ENCODE measurements at regions not wholly inside any gene's neighbourhood (a gene's known extent, or its start where the extent isn't known, plus 50 kb on each side); places are given as distances from the start of the nearest gene placed in this dataset.

DNA sequence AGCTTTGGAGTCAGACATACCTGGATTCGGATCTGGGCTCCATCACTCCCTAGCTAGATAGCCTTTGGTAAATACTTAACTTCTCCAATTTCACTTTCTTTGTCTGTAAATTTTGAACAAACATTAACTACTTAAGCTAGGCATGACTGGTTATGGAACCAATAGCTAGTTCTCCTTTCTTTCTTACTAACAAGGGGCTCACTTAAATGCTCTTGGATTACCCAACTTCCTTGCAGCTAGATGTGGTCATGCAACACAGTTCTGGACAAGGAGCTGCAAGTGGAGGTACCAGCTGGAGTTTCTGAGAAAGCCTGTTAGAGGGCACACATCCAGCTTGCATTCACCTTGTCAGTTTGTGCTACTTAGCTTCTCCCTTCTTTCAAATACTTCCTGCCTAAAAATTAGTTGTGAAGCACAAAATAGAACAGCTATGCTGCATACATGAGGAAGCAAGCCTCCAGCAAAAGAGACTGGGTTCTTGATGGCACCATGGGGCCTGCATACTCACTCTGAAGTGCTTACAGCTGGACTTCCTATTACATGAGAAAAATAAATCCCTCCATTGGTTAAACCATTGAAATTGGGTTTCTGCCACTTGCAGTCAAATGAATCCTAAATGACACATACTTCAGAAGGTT, 210.1 kb upstream of the EEA1 start:
- Mint-ChIP-seq H3K4me1 (peaks cover 7% of the 10 kb centered on the region), H3K27me3 (peaks cover 16% of the 10 kb centered on the region), H3K4me3 (no peak overlapping the region), H3K27ac (ENCODE audit: low read depth) (no peak overlapping the region), H3K36me3 (ENCODE audit: insufficient read depth) (no peaks in the 10 kb centered on the region), H3K9me3 (no peaks in the 10 kb centered on the region)
- ATAC-seq (replicated peaks; ENCODE audit: extremely low read depth, poor library complexity, severe bottlenecking) (no peak), DNase-seq (ENCODE audit: low spot score in 2 of 2) (no peak)

DNA sequence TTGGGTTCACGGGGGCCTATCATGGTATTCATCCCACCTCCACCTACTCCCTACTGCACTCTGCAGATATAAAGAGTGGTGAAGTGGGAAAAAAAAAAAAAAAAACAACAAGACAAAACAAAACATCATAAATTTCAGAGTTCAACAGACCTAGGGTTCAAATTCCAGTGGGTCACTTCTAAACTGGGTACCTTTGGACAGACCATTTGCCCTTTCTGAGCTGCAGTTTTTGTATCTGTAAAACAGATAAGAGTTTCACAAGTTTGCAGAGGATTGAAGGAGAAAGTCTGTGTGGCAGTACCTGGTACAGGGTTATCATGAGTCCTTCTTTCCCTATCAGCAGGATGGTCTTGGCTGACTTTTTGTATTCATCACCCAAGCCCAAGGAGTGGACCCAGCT, 211.2 kb upstream of the EEA1 start:
- H3K27ac Mint-ChIP-seq (ENCODE audit: low read depth), result no peak overlapping the region
- no peak for DNase-seq (ENCODE audit: low spot score in 2 of 2)
- no peaks in the 10 kb centered on the region for H3K36me3 Mint-ChIP-seq (ENCODE audit: insufficient read depth)
- no peak for ATAC-seq (replicated peaks; ENCODE audit: extremely low read depth, poor library complexity, severe bottlenecking)
- no peak overlapping the region for H3K4me3 Mint-ChIP-seq
- H3K27me3 Mint-ChIP-seq, result peaks cover 16% of the 10 kb centered on the region
- no peaks in the 10 kb centered on the region for H3K9me3 Mint-ChIP-seq
- H3K4me1 Mint-ChIP-seq, result peaks cover 3% of the 10 kb centered on the region

- Mint-ChIP-seq H3K36me3 (ENCODE audit: insufficient read depth) (no peaks in the 10 kb centered on the region), H3K27me3 (peaks cover 14% of the 10 kb centered on the region)
These were observed 211.7 kb upstream of the EEA1 start for GRCh38 chr12:93140801-93141200.

GRCh38 chr12:93142881-93143280, 213.8 kb upstream of the EEA1 start:
- Mint-ChIP-seq H3K27ac (ENCODE audit: low read depth) (no peak overlapping the region), H3K4me3 (no peak overlapping the region), H3K4me1 (no peaks in the 10 kb centered on the region), H3K36me3 (ENCODE audit: insufficient read depth) (no peaks in the 10 kb centered on the region), H3K27me3 (peaks cover 5% of the 10 kb centered on the region), H3K9me3 (no peaks in the 10 kb centered on the region)
- no peak for DNase-seq (ENCODE audit: low spot score in 2 of 2)
- no peak for ATAC-seq (replicated peaks; ENCODE audit: extremely low read depth, poor library complexity, severe bottlenecking)

More at GRCh38 chr12:93140801-93141200, 211.7 kb upstream of the EEA1 start:
- Mint-ChIP-seq H3K9me3 (no peaks in the 10 kb centered on the region), H3K4me3 (no peak overlapping the region), H3K4me1 (no peaks in the 10 kb centered on the region), H3K27ac (ENCODE audit: low read depth) (no peak overlapping the region)
- ATAC-seq (replicated peaks; ENCODE audit: extremely low read depth, poor library complexity, severe bottlenecking) (no peak), DNase-seq (ENCODE audit: low spot score in 2 of 2) (no peak)

GRCh38 chr12:93144109-93144508, 215.0 kb upstream of the EEA1 start:
- no peaks in the 10 kb centered on the region for H3K4me1 Mint-ChIP-seq
- H3K4me3 Mint-ChIP-seq, result no peak overlapping the region
- ATAC-seq (replicated peaks; ENCODE audit: extremely low read depth, poor library complexity, severe bottlenecking) (no peak), DNase-seq (ENCODE audit: low spot score in 2 of 2) (no peak)
- H3K9me3 Mint-ChIP-seq, result no peaks in the 10 kb centered on the region
- H3K27me3 Mint-ChIP-seq, result peaks cover 13% of the 10 kb centered on the region
- H3K27ac Mint-ChIP-seq (ENCODE audit: low read depth), result no peak overlapping the region
- no peaks in the 10 kb centered on the region for H3K36me3 Mint-ChIP-seq (ENCODE audit: insufficient read depth)

GRCh38 chr12:93145086-93145485, 216.0 kb upstream of the EEA1 start:
- DNase-seq (ENCODE audit: low spot score in 2 of 2), result no peak
- ATAC-seq (replicated peaks; ENCODE audit: extremely low read depth, poor library complexity, severe bottlenecking), result no peak
- no peak overlapping the region for H3K27ac Mint-ChIP-seq (ENCODE audit: low read depth)

GRCh38 chr12:93146263-93146939, 217.3 kb upstream of the EEA1 start:
- Mint-ChIP-seq H3K9me3 (no peaks in the 10 kb centered on the region), H3K4me1 (no peaks in the 10 kb centered on the region), H3K27ac (ENCODE audit: low read depth) (no peak overlapping the region), H3K27me3 (peaks cover 13% of the 10 kb centered on the region), H3K36me3 (ENCODE audit: insufficient read depth) (no peaks in the 10 kb centered on the region), H3K4me3 (no peak overlapping the region)
- DNase-seq (ENCODE audit: low spot score in 2 of 2) (no peak), ATAC-seq (replicated peaks; ENCODE audit: extremely low read depth, poor library complexity, severe bottlenecking) (no peak)

More at GRCh38 chr12:93145086-93145485, 216.0 kb upstream of the EEA1 start:
- no peaks in the 10 kb centered on the region for H3K4me1 Mint-ChIP-seq
- H3K9me3 Mint-ChIP-seq, result no peaks in the 10 kb centered on the region
- no peaks in the 10 kb centered on the region for H3K36me3 Mint-ChIP-seq (ENCODE audit: insufficient read depth)
- H3K27me3 Mint-ChIP-seq, result peaks cover 13% of the 10 kb centered on the region
- no peak overlapping the region for H3K4me3 Mint-ChIP-seq

DNA sequence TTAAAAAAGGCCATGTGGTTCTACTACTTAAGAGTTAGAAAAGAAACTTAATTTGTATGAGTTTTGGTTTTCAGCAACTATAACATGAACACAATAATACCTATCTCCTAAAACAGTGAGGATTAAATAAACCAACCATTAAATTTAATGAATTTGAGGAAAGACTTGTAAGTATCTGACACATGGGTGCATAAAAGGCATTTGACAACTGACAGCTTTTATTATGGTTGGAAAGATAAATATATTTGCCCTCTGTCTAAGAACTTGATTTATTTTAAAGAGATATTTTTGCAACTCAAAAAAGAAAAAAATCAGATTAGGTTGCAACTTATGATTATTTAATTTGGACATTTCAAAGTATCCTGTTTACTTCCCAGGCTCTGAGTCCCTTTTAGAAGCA, 217.9 kb upstream of the EEA1 start:
- Mint-ChIP-seq H3K27ac (ENCODE audit: low read depth) (no peak overlapping the region), H3K4me1 (no peaks in the 10 kb centered on the region), H3K9me3 (no peaks in the 10 kb centered on the region), H3K36me3 (ENCODE audit: insufficient read depth) (no peaks in the 10 kb centered on the region), H3K4me3 (no peak overlapping the region), H3K27me3 (peaks cover 13% of the 10 kb centered on the region)
- no peak for DNase-seq (ENCODE audit: low spot score in 2 of 2)
- ATAC-seq (replicated peaks; ENCODE audit: extremely low read depth, poor library complexity, severe bottlenecking), result no peak

- Mint-ChIP-seq H3K36me3 (ENCODE audit: insufficient read depth) (no peaks in the 10 kb centered on the region), H3K9me3 (no peaks in the 10 kb centered on the region), H3K27me3 (peaks cover 13% of the 10 kb centered on the region), H3K4me1 (no peaks in the 10 kb centered on the region), H3K27ac (ENCODE audit: low read depth) (no peak overlapping the region), H3K4me3 (no peak overlapping the region)
- no peak for DNase-seq (ENCODE audit: low spot score in 2 of 2)
- no peak for ATAC-seq (replicated peaks; ENCODE audit: extremely low read depth, poor library complexity, severe bottlenecking)
These were observed 219.3 kb upstream of the EEA1 start for GRCh38 chr12:93148412-93148811.

GRCh38 chr12:93149229-93149628, 220.1 kb upstream of the EEA1 start:
- H3K36me3 Mint-ChIP-seq (ENCODE audit: insufficient read depth), result no peaks in the 10 kb centered on the region
- H3K4me3 Mint-ChIP-seq, result no peak overlapping the region
- H3K27me3 Mint-ChIP-seq, result peaks cover 15% of the 10 kb centered on the region
- DNase-seq (ENCODE audit: low spot score in 2 of 2) (no peak), ATAC-seq (replicated peaks; ENCODE audit: extremely low read depth, poor library complexity, severe bottlenecking) (no peak)
- H3K4me1 Mint-ChIP-seq, result no peaks in the 10 kb centered on the region
- no peak overlapping the region for H3K27ac Mint-ChIP-seq (ENCODE audit: low read depth)
- no peaks in the 10 kb centered on the region for H3K9me3 Mint-ChIP-seq

- H3K4me1 Mint-ChIP-seq, result no peaks in the 10 kb centered on the region
- no peaks in the 10 kb centered on the region for H3K9me3 Mint-ChIP-seq
- ATAC-seq (replicated peaks; ENCODE audit: extremely low read depth, poor library complexity, severe bottlenecking), result no peak
- DNase-seq (ENCODE audit: low spot score in 2 of 2), result no peak
- no peak overlapping the region for H3K27ac Mint-ChIP-seq (ENCODE audit: low read depth)
- peaks cover 31% of the 10 kb centered on the region for H3K27me3 Mint-ChIP-seq
- H3K36me3 Mint-ChIP-seq (ENCODE audit: insufficient read depth), result no peaks in the 10 kb centered on the region
- H3K4me3 Mint-ChIP-seq, result no peak overlapping the region
These were observed 222.1 kb upstream of the EEA1 start for GRCh38 chr12:93151079-93151762.

- no peak overlapping the region for H3K4me3 Mint-ChIP-seq
- no peak for ATAC-seq (replicated peaks; ENCODE audit: extremely low read depth, poor library complexity, severe bottlenecking)
- no peak overlapping the region for H3K27ac Mint-ChIP-seq (ENCODE audit: low read depth)
- no peaks in the 10 kb centered on the region for H3K4me1 Mint-ChIP-seq
- no peak for DNase-seq (ENCODE audit: low spot score in 2 of 2)
- H3K36me3 Mint-ChIP-seq (ENCODE audit: insufficient read depth), result no peaks in the 10 kb centered on the region
- H3K9me3 Mint-ChIP-seq, result no peaks in the 10 kb centered on the region
- H3K27me3 Mint-ChIP-seq, result peaks cover 37% of the 10 kb centered on the region
These were observed 223.5 kb upstream of the EEA1 start for GRCh38 chr12:93152617-93153016.

DNA sequence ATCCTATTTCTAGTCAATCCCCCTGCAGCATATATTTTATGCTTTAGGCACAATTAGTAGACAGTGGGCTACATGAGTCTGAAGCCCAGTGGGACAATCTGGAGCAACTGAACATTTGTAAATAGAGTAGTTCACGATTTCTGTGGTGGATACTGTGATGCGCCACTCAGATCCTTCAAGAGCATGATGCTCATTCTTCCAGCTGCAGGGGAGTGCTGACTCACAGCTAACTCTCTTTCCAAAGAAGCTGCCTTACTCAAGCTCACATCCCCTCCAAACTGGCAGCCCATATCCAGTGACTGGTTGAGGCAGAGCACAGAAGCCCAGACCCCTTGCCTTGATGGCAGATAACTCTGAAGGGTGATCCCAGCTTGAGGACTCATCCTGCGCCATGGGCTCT, 224.2 kb upstream of the EEA1 start:
- H3K27me3 Mint-ChIP-seq, result peaks cover 30% of the 10 kb centered on the region
- H3K27ac Mint-ChIP-seq (ENCODE audit: low read depth), result no peak overlapping the region
- H3K9me3 Mint-ChIP-seq, result peaks cover 5% of the 10 kb centered on the region
- no peaks in the 10 kb centered on the region for H3K4me1 Mint-ChIP-seq
- no peak for DNase-seq (ENCODE audit: low spot score in 2 of 2)
- no peak for ATAC-seq (replicated peaks; ENCODE audit: extremely low read depth, poor library complexity, severe bottlenecking)
- H3K4me3 Mint-ChIP-seq, result no peak overlapping the region
- no peaks in the 10 kb centered on the region for H3K36me3 Mint-ChIP-seq (ENCODE audit: insufficient read depth)

Data from central memory CD8-positive, alpha-beta T cell (primary cell).